Activated CD4-positive, CD25-positive, alpha-beta regulatory T cell treated with anti-CD3 and anti-CD28 coated beads, Interleukin-2, amount 50 U/mL, for 72 hours (primary cell): ENCODE measurements at regions not wholly inside any gene's neighbourhood (a gene's known extent, or its start where the extent isn't known, plus 50 kb on each side); places are given as distances from the start of the nearest gene placed in this dataset.

Source experiments
- DNase-seq: peaks from one replicate; pipeline ENCODE4 v3.0.0; 2021

- peak; percentile 21 for DNase-seq
Observed at GRCh38 chr10:46229144-46229563, 57.6 kb upstream of the ANTXRL start.

GRCh38 chr10:46230615-46231014 is 56.2 kb upstream of the ANTXRL start:
- no peak for DNase-seq

GRCh38 chr10:46231087-46231486 is 55.7 kb upstream of the ANTXRL start:
- no peak for DNase-seq

- DNase-seq = no peak
Observed at GRCh38 chr10:46232084-46232483, 54.7 kb upstream of the ANTXRL start.

- no peak for DNase-seq
Observed at GRCh38 chr10:46232666-46233065, 54.1 kb upstream of the ANTXRL start.

- no peak for DNase-seq
Observed at GRCh38 chr10:46233181-46233580, 53.6 kb upstream of the ANTXRL start.

- no peak for DNase-seq
Observed at GRCh38 chr10:46234026-46234425, 52.8 kb upstream of the ANTXRL start.

- DNase-seq = no peak
Observed at GRCh38 chr10:46234431-46235060, 52.3 kb upstream of the ANTXRL start.

- DNase-seq = no peak
Observed at GRCh38 chr10:46235705-46236545, 50.9 kb upstream of the ANTXRL start.

- DNase-seq = no peak
Observed at GRCh38 chr10:46236546-46236887, 50.3 kb upstream of the ANTXRL start.

GRCh38 chr10:46236941-46237681 is 49.7 kb upstream of the ANTXRL start:
- no peak for DNase-seq
